Urinary bladder (tissue), 3 donors: ENCODE measurements at regions not wholly inside any gene's neighbourhood (a gene's known extent, or its start where the extent isn't known, plus 50 kb on each side); places are given as distances from the start of the nearest gene placed in this dataset.

Source experiments
- DNase-seq: peaks from one replicate; pipeline ENCODE4 v3.0.0-alpha.2; 2015; ENCODE audit errors: extremely low spot score
- H3K27ac ChIP-seq: one replicate; pipeline ENCODE4 v1.5.1; 2013; ENCODE audit warnings: low read depth, mild to moderate bottlenecking, moderate library complexity
- H3K36me3 ChIP-seq: one replicate; pipeline ENCODE4 v1.6.1; 2013; ENCODE audit warnings: mild to moderate bottlenecking, moderate library complexity; ENCODE audit not compliant: insufficient read depth
- H3K4me1 ChIP-seq: one replicate; pipeline ENCODE4 v1.6.1; 2013; ENCODE audit warnings: mild to moderate bottlenecking, moderate library complexity; ENCODE audit not compliant: insufficient read depth
- H3K4me3 ChIP-seq: one replicate; pipeline ENCODE4 v1.5.1; 2013; ENCODE audit warnings: low read depth, low read length
- WGBS: extraction: QIAGEN DNeasy Blood & Tissue Kit; methylation state at CpG from one replicate; pipeline ENCODE4 v1.1.7; 2013; 5-methylcytosine and 5-hydroxymethylcytosine counted together
- donor health status: healthy with polysubstance abuse.
- donor health status: healthy.

GRCh38 chr16:79543219-79543618 lies 57.3 kb downstream of the MAF start:
- H3K27ac ChIP-seq: no peak overlapping the region
- H3K4me3 ChIP-seq: no peak overlapping the region
- no peak for DNase-seq
- H3K36me3 ChIP-seq: no peaks in the 10 kb centered on the region
- no peaks in the 10 kb centered on the region for H3K4me1 ChIP-seq
- 95% methylated on average over 8 of the region's 8 CpGs for WGBS

GRCh38 chr16:79542237-79542774 lies 58.2 kb downstream of the MAF start:
- Histone ChIP-seq H3K27ac (no peak overlapping the region), H3K36me3 (no peaks in the 10 kb centered on the region), H3K4me1 (no peaks in the 10 kb centered on the region), H3K4me3 (no peak overlapping the region)
- no peak for DNase-seq
- 76% methylated on average over 11 of the region's 11 CpGs for whole genome bisulfite sequencing

- no peaks in the 10 kb centered on the region for H3K36me3 ChIP-seq
- no peaks in the 10 kb centered on the region for H3K4me1 ChIP-seq
- WGBS: 94% methylated on average over 15 of the region's 15 CpGs
- DNase-seq: no peak
- no peak overlapping the region for H3K27ac ChIP-seq
- no peak overlapping the region for H3K4me3 ChIP-seq
Measured at GRCh38 chr16:79540825-79541595, 59.5 kb downstream of the MAF start.

DNA sequence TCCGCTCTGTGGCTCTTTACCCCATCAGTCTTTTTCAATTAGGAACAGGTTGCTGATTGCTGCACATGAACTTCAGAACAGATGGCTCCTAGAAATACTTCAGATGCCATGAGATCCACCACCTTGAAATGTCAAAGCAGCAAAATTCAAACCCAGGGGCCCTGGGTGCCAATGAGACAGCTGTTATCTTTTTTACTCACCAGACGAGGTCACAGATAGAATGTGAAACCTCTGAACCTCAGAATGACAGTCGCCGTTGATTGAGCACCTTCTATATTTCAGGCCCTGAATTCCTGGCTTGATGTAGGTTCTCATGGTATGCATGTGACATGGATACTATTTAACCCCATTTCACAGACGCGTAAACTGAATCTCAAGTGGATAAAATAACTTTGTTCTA lies 63.0 kb downstream of the MAF start:
- no peak overlapping the region for H3K4me3 ChIP-seq
- DNase-seq: no peak
- H3K36me3 ChIP-seq: peaks cover 3% of the 10 kb centered on the region
- no peak overlapping the region for H3K27ac ChIP-seq
- H3K4me1 ChIP-seq: no peaks in the 10 kb centered on the region
- WGBS: 90% methylated on average over 6 of the region's 6 CpGs

GRCh38 chr16:79536958-79537357 lies 63.6 kb downstream of the MAF start:
- WGBS: 69% methylated on average over 4 of the region's 4 CpGs
- H3K36me3 ChIP-seq: peaks cover 3% of the 10 kb centered on the region
- H3K4me3 ChIP-seq: no peak overlapping the region
- no peaks in the 10 kb centered on the region for H3K4me1 ChIP-seq
- DNase-seq: no peak
- no peak overlapping the region for H3K27ac ChIP-seq

DNA sequence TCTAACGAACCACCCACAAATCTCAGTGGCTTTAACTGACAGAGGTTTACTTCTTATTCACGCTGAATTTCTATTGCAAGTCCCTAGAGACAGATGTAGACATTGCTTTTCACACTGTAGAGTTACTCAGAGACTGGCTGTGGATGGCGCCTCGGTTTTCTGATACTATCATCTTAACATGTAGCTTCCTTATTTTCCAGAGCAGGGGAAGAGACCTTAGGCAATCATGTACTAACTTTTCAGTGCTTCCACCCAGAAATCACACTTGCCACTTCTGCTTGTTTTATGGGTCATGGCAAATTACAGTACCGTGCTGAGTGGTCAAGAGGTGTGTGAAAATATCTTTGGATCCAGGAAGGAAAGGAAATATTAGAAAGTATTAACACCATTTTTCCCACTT lies 65.4 kb downstream of the MAF start:
- H3K27ac ChIP-seq: no peak overlapping the region
- 79% methylated on average over 5 of the region's 5 CpGs for WGBS
- H3K4me1 ChIP-seq: no peaks in the 10 kb centered on the region
- no peak for DNase-seq
- H3K36me3 ChIP-seq: peaks cover 3% of the 10 kb centered on the region
- H3K4me3 ChIP-seq: no peak overlapping the region

DNA sequence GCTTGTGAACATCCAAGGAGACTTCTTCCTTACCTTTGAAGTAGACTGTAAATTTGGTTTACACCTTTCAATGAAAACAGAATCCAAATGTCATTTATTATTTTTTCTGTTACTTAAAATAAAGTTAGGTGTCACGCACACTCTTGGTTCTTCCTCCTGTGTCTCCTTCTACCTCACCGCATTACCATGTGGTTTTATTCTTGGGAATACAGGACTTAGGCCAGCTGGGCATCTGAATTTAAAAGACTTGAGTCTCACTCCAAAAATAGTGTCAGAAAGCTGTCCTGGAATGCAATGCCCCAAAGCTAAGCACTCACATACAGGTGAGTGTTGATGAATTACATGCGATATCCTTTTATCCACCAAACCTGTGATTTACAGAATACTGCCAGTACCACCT lies 66.4 kb downstream of the MAF start:
- 98% methylated on average over 3 of the region's 3 CpGs for WGBS
- H3K36me3 ChIP-seq: peaks cover 3% of the 10 kb centered on the region
- no peak overlapping the region for H3K27ac ChIP-seq
- DNase-seq: no peak
- no peaks in the 10 kb centered on the region for H3K4me1 ChIP-seq
- no peak overlapping the region for H3K4me3 ChIP-seq

GRCh38 chr16:79533292-79533691 lies 67.2 kb downstream of the MAF start:
- no peaks in the 10 kb centered on the region for H3K4me1 ChIP-seq
- no peak overlapping the region for H3K27ac ChIP-seq
- WGBS: 82% methylated on average over 3 of the region's 3 CpGs

DNA sequence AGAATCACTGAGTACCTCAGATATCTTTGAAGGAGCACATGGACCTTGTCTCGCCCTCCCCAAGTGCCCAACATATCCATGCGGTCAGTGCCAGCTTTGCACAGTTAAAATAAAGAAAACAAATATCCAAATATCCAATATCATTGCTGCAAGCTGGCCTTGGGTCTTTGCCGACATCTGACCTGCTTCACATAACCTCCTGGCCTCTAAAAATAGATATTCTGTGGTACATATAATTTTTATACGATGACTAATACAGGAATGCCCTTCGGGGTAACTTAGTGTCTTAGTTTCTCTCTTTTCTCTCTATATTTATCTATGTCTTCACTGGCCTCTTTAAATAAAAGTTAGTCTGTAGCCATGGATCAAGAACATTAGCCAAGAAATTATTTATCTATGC lies 67.8 kb downstream of the MAF start:
- WGBS: 66% methylated on average over 5 of the region's 5 CpGs
- no peaks in the 10 kb centered on the region for H3K4me1 ChIP-seq
- H3K36me3 ChIP-seq: peaks cover 3% of the 10 kb centered on the region
- no peak overlapping the region for H3K4me3 ChIP-seq
- no peak for DNase-seq
- H3K27ac ChIP-seq: no peak overlapping the region

More at GRCh38 chr16:79533292-79533691, 67.2 kb downstream of the MAF start:
- no peak for DNase-seq
- peaks cover 3% of the 10 kb centered on the region for H3K36me3 ChIP-seq
- H3K4me3 ChIP-seq: no peak overlapping the region

DNA sequence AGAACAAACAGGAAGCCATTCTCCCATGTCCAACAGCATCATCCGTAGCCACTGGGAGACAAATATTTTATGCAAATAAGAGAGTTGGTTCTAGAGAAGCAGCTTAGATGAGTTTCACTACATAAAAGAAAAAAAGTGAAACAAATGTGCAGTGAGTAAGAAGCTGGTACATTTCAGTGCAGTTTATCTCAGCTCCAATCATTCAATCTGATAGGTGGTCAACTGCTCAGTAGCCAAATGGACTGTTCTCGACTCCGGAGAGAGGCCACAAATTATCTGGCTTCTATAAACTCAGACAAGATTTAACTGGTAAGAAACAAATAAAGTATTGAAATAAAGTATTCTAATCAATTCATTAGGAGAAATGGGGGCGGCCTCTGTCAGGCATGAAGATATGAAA lies 68.3 kb downstream of the MAF start:
- Histone ChIP-seq H3K4me3 (no peak overlapping the region), H3K27ac (no peak overlapping the region), H3K36me3 (peaks cover 3% of the 10 kb centered on the region), H3K4me1 (no peaks in the 10 kb centered on the region)
- 91% methylated on average over 4 of the region's 4 CpGs for WGBS
- no peak for DNase-seq

GRCh38 chr16:79528338-79528737 lies 72.2 kb downstream of the MAF start:
- Histone ChIP-seq H3K4me1 (no peaks in the 10 kb centered on the region), H3K4me3 (no peak overlapping the region), H3K36me3 (no peaks in the 10 kb centered on the region), H3K27ac (no peak overlapping the region)
- no peak for DNase-seq
- WGBS: 25% methylated on average over 2 of the region's 2 CpGs

GRCh38 chr16:79523971-79524370 lies 76.6 kb downstream of the MAF start:
- no peak overlapping the region for H3K4me3 ChIP-seq
- no peak overlapping the region for H3K27ac ChIP-seq
- 74% methylated on average over 9 of the region's 9 CpGs for WGBS
- DNase-seq: no peak
- H3K36me3 ChIP-seq: no peaks in the 10 kb centered on the region
- peaks cover 2% of the 10 kb centered on the region for H3K4me1 ChIP-seq

DNA sequence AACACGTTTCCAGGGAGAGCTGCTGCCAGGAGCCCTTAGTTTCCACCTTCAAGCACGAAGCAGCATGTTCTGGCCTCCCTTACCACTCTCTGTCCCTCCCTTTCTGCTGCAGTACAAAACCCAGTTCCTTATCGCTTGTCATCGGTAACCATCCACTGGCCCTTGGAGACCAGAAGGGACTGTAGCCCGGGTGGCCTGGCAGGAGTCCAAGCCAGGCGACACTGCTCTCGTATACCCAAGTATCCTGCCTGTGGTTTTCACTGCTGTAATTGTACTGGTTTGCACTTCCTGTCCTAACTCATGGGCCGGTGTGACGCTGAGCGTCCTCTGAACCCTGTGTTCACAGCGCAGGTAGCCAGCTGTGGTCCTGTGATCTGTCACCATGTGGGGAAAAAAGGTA lies 81.1 kb downstream of the MAF start:
- DNase-seq: no peak
- no peaks in the 10 kb centered on the region for H3K36me3 ChIP-seq
- 61% methylated on average over 11 of the region's 11 CpGs for WGBS

GRCh38 chr16:79517156-79517555 lies 83.4 kb downstream of the MAF start:
- no peak for DNase-seq
- WGBS: 85% methylated on average over 2 of the region's 2 CpGs
- Histone ChIP-seq H3K4me3 (no peak overlapping the region), H3K4me1 (peaks cover 2% of the 10 kb centered on the region), H3K27ac (no peak overlapping the region), H3K36me3 (no peaks in the 10 kb centered on the region)

More for the DNA sequence above, 81.1 kb downstream of the MAF start:
- Histone ChIP-seq H3K27ac (no peak overlapping the region), H3K4me3 (no peak overlapping the region), H3K4me1 (peaks cover 2% of the 10 kb centered on the region)
